Stimulated activated CD8-positive, alpha-beta memory T cell treated with anti-CD3 and anti-CD28 coated beads, Interleukin-2, amount 100 ng/mL, for 1 hour (primary cell): ENCODE measurements at regions not wholly inside any gene's neighbourhood (a gene's known extent, or its start where the extent isn't known, plus 50 kb on each side); places are given as distances from the start of the nearest gene placed in this dataset.
"Not testable (repeated sequence)": the region's sequence is repeated elsewhere in the genome, so short reads cannot be mapped to it uniquely, and the experiment has no call there.

Experiments
- DNase-seq, 2 donors: peaks; one replicate each; pipeline ENCODE4 v3.0.0-alpha.2; 2020; ENCODE audit warnings: low read depth in 2 of 2

GRCh38 chr18:78448106-78448505 is 531.5 kb upstream of the SALL3 start:
- no peak for DNase-seq

DNA sequence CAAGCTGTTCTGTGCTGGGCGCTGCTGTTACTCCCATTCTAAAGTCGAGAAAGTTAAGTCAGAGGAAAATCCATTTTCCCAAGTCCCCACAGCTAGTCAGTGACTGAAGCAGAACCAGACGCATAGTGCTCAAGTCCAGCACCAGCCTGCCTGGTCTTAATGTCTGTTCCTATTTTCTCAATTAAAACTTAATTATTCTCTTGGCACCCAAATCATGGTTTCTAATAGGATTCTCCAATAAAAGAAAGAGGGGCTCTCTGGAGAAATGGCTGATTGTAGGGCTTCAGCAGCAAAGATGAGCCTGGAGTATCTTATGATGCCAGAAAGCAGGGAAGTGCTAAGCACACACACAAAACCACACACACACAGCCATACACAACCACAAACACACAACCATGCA is 531.0 kb upstream of the SALL3 start:
- DNase-seq: no peak

DNA sequence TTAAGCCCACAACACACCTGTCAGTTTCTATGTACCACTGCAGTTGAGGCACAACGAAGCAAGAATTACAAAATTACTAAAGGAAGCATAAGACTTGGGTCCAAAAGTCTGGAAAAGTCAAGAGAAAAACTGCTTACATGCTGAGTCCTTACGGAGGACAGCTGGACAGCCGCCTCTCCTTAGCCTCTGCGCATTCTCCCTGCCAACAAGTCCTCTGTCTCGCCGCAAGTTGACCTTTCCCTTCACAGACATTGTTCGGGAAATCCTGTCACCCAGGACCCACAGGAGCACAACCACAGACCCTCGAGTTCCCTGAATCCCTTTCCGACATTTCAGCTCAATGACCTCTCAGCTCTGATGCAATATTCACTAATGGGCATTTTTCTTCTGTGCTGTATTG is 525.4 kb upstream of the SALL3 start:
- DNase-seq: no peak

- DNase-seq: no peak
These were observed 524.2 kb upstream of the SALL3 start for GRCh38 chr18:78455386-78455785.

- DNase-seq: no peak
These were observed 522.6 kb upstream of the SALL3 start for GRCh38 chr18:78457011-78457410.

- no peak for DNase-seq
These were observed 521.9 kb upstream of the SALL3 start for GRCh38 chr18:78457731-78458130.

DNA sequence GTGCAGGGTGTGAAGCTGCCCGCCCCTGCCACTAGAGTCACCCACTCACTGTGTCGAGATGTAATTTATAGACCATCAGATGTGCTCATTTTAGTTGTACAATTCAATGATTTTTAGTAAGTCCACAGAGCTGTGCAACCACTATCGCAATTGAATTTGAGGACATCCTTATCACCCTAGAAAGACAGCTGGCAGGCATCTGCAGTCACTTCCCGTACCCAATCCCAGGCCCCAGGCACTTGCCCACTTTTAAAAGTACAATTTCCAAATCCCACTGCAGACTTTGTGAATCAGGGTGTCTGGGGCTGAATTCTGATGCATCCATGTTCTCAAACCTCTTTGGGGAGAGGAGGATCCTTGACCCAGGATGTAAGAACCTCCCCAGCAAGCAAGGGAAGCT is 521.3 kb upstream of the SALL3 start:
- no peak for DNase-seq

DNA sequence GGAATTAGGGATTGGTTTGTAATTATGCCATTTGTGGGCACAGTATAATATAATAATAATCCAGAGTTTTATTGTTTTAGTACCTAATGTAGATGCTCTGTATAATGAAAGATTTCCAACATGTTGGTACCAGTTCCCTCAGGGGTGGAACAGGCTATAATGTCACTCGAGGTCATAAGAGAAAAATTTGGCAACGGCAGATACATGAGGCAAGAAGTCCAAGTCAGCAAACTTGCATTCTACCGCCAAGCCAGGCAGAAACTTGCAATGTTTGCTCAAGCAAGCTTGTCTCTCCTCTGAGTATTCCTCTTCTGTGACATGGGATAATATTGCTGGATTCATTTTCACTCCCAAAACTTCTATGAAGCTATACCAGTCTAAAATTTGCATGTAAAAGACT is 520.0 kb upstream of the SALL3 start:
- no peak for DNase-seq

GRCh38 chr18:78460558-78460957 is 519.1 kb upstream of the SALL3 start:
- DNase-seq: no peak

GRCh38 chr18:78473563-78473962 is 506.1 kb upstream of the SALL3 start:
- no peak for DNase-seq

GRCh38 chr18:78477840-78478239 is 501.8 kb upstream of the SALL3 start:
- DNase-seq: no peak

GRCh38 chr18:78479443-78479842 is 500.2 kb upstream of the SALL3 start:
- no peak for DNase-seq

GRCh38 chr18:78480262-78481054 is 499.2 kb upstream of the SALL3 start:
- no peak for DNase-seq

- no peak for DNase-seq
These were observed 497.2 kb upstream of the SALL3 start for GRCh38 chr18:78482378-78482777.

DNA sequence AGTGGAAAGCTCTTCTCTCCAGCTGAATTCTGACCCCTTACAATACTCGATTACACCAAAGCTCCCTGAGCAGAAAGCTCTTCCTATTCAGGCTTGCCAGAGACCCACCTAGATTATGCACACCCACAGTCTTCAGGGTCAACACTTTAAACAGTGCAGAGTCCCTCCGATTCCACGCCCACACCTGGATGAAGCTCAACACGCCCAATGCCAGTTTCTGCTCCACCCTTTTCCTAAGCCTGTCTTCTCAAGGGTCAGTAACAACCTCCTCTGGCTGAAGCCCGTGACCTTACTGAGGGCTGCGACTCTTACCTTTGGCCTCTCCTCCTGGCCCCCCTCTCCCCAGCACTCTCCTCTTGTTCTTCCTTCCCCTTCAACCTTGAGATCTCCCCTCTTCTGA is 492.0 kb upstream of the SALL3 start:
- no peak for DNase-seq

GRCh38 chr18:78492064-78492812 is 487.4 kb upstream of the SALL3 start:
- no peak for DNase-seq

DNA sequence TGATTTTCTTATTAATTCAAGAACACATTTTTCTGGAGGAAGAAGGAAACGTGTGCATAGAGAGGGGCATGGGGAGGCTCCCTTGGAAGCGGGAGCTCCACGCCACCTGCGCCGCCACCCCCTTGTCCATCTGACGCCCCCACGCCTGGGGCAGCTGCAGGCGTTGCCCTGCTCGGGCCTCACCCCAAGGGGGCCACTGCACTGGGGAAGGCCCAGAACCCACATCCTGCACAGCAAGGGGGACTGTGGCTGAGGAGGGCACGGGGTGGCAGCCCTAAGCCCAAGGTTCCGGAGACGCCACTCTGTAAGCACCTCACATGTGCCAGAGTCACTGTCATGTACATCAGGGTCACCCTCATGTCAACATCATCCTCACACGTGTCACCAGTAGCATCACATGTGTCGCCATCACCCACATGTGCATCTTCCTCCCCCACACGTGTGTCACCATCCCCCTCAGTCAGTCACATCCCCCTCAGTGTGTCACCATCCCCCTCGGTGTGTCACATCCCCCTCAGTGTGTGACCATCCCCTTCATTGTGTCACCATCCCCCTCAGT is 486.7 kb upstream of the SALL3 start:
- no peak for DNase-seq

DNA sequence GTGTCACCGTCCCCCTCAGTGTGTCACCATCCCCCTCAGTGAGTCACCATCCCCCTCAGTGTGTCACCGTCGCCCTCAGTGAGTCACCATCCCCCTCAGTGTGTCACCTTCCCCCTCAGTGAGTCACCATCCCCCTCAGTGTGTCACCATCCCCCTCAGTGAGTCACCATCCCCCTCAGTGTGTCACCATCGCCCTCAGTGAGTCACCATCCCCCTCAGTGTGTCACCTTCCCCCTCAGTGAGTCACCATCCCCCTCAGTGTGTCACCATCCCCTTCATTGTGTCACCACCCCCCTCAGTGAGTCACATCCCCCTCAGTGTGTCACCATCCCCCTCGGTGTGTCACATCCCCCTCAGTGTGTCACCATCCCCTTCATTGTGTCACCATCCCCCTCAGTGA is 486.1 kb upstream of the SALL3 start:
- DNase-seq: not testable (repeated sequence)

DNA sequence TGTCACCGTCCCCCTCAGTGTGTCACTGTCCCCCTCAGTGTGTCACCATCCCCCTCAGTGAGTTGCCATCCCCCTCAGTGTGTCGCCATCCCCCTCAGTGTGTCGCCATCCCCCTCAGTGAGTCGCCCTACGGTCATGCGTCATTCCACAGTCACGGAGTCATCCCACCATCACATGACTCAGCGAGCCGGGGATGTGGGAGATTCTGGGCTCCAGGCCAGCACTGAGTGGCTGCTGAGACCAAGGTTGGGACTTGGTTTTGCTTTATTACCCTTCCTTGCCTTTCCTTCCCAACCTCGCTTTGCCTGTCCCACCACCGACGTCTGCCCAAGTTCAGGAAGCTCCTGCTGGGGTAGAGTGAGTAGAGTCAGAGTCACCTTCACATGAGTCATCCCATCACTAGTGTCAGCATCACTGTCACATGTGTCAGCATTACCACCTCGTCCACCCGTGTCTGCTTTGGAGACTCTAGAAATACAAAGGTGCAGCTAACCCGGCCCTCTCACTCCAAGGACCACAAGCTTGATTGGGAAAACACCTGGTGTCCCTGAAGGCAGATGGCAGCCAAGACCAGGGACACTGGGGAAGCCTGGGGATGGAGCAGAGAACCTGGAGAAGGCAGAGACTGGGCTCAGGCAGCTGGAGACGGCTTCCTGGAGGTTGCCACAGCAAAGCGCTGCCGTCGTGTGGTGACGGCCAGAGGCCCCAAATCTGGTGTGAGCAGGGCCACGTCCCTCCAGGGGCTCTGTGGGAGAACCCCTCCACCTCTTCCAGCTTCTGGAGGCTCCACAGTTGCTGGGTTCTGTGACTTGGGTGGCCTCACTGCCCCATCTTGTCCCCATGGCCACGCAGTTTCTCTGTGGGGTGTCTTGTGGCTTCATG is 485.2 kb upstream of the SALL3 start:
- no peak for DNase-seq

DNA sequence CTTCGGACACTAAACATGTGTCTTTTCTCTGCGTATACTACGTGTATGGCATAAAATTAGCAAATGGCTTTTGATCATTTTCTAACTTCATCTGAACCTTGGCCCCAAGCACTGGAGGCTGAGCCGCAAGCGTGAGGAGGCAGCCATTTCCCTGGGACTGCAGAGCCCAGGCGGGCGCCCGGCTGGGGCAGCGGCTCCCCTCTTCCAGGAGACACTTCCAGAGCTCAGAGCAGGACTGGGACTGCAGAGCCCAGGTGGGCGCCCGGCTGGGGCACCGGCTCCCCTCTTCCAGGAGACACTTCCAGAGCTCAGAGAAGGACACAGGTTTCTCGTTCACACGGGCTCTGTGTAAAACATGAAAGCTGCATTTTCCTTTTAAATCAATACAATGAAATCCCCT is 484.1 kb upstream of the SALL3 start:
- DNase-seq: no peak

- DNase-seq: no peak
These were observed 483.5 kb upstream of the SALL3 start for GRCh38 chr18:78496079-78496478.

GRCh38 chr18:78497641-78498040 is 482.0 kb upstream of the SALL3 start:
- no peak for DNase-seq
